ENCODE measurements at regions not wholly inside any gene's neighbourhood (a gene's known extent, or its start where the extent isn't known, plus 50 kb on each side); places are given as distances from the start of the nearest gene placed in this dataset.

DNA sequence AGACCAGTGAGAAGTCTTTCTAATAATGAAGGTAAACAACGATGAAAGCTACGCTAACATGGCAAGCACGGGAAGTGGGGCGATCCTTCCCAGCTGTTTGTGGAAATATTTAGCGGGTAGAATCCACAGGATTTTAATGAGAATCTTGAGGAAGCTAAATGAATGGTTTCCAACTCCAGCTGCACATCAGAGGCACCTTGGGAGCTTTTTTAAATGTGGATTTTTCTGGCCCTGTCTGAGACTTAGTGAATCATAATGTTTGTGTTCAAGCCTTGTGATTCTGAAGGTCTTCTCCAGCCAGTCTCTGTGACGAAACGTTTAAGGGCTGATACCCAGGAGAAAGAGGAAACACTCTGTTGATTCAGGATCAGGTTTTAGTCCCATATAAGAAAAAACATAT, 169.8 kb downstream of the CAPZA3 start:
- Histone ChIP-seq H3F3A (ENCODE audit: insufficient read depth, low read length) (no peaks in the 10 kb centered on the region), H4K20me1 (ENCODE audit: insufficient read depth, low read length) (no peaks in the 10 kb centered on the region), H3K9me2 (replicated peaks; ENCODE audit: insufficient read depth, low read length) (no peaks in the 10 kb centered on the region), H3K9ac (ENCODE audit: low read length) (no peak overlapping the region), H3K79me2 (ENCODE audit: low read length) (no peaks in the 10 kb centered on the region), H3K4me1 (ENCODE audit: low read length) (no peaks in the 10 kb centered on the region), H3K27ac (ENCODE audit: low read length) (no peak overlapping the region), H3K36me3 (replicated peaks; ENCODE audit: insufficient read depth, low read length) (no peaks in the 10 kb centered on the region), H2AFZ (ENCODE audit: low read length) (no peak overlapping the region), H3K4me2 (ENCODE audit: low read depth, low read length) (no peak overlapping the region), H3K27me3 (replicated peaks; ENCODE audit: insufficient read depth, low read length) (no peaks in the 10 kb centered on the region), H3K9me3 (replicated peaks; ENCODE audit: insufficient read depth, low read length) (no peaks in the 10 kb centered on the region), H3K4me3 (ENCODE audit: low read length) (no peak overlapping the region)
- no peak for DNase-seq
- TF ChIP-seq EZH2phosphoT487 (IDR thresholded peaks at IDR 0.05; ENCODE audit: low read length) (no peak), EZH2 (optimal IDR thresholded peaks at IDR 0.05; ENCODE audit: low read depth, low read length) (no peak)
- TF ChIP-seq, protein P1, sequence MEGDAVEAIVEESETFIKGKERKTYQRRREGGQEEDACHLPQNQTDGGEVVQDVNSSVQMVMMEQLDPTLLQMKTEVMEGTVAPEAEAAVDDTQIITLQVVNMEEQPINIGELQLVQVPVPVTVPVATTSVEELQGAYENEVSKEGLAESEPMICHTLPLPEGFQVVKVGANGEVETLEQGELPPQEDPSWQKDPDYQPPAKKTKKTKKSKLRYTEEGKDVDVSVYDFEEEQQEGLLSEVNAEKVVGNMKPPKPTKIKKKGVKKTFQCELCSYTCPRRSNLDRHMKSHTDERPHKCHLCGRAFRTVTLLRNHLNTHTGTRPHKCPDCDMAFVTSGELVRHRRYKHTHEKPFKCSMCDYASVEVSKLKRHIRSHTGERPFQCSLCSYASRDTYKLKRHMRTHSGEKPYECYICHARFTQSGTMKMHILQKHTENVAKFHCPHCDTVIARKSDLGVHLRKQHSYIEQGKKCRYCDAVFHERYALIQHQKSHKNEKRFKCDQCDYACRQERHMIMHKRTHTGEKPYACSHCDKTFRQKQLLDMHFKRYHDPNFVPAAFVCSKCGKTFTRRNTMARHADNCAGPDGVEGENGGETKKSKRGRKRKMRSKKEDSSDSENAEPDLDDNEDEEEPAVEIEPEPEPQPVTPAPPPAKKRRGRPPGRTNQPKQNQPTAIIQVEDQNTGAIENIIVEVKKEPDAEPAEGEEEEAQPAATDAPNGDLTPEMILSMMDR (IDR thresholded peaks at IDR 0.05; ENCODE audit: low read length), result no peak

DNA sequence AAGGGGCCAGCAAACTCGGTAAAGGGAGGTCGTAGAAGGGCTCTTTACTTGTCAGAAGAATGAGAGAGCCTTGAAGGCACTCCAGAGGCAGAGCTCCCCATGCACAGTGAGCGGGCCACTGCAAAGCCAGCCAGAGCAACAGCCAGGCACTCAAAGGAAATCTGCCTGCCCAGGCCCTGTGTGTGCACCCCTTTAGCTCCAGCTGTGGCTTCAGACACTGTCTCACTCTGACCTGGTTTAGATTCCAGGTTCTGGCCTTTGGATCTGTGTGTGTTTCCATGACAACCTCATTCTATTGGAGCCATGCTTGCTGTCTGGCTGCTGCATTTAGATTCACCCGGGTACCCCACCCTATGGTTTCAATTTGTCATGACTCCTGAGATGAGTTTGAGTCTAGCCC, 170.3 kb downstream of the CAPZA3 start:
- no peak for DNase-seq
- Histone ChIP-seq H3K4me2 (ENCODE audit: low read depth, low read length) (no peak overlapping the region), H3K9me3 (replicated peaks; ENCODE audit: insufficient read depth, low read length) (no peaks in the 10 kb centered on the region), H4K20me1 (ENCODE audit: insufficient read depth, low read length) (no peaks in the 10 kb centered on the region), H3K27ac (ENCODE audit: low read length) (no peak overlapping the region), H3K4me3 (ENCODE audit: low read length) (no peak overlapping the region), H3K27me3 (replicated peaks; ENCODE audit: insufficient read depth, low read length) (no peaks in the 10 kb centered on the region), H3K4me1 (ENCODE audit: low read length) (no peaks in the 10 kb centered on the region), H3K9ac (ENCODE audit: low read length) (no peak overlapping the region), H3K9me2 (replicated peaks; ENCODE audit: insufficient read depth, low read length) (no peaks in the 10 kb centered on the region), H3K79me2 (ENCODE audit: low read length) (no peaks in the 10 kb centered on the region), H3F3A (ENCODE audit: insufficient read depth, low read length) (no peaks in the 10 kb centered on the region), H3K36me3 (replicated peaks; ENCODE audit: insufficient read depth, low read length) (no peaks in the 10 kb centered on the region), H2AFZ (ENCODE audit: low read length) (no peak overlapping the region)
- TF ChIP-seq EZH2phosphoT487 (IDR thresholded peaks at IDR 0.05; ENCODE audit: low read length), result no peak
- TF ChIP-seq EZH2 (optimal IDR thresholded peaks at IDR 0.05; ENCODE audit: low read depth, low read length), result no peak
- TF ChIP-seq, protein P1 (IDR thresholded peaks at IDR 0.05; ENCODE audit: low read length), result no peak

DNA sequence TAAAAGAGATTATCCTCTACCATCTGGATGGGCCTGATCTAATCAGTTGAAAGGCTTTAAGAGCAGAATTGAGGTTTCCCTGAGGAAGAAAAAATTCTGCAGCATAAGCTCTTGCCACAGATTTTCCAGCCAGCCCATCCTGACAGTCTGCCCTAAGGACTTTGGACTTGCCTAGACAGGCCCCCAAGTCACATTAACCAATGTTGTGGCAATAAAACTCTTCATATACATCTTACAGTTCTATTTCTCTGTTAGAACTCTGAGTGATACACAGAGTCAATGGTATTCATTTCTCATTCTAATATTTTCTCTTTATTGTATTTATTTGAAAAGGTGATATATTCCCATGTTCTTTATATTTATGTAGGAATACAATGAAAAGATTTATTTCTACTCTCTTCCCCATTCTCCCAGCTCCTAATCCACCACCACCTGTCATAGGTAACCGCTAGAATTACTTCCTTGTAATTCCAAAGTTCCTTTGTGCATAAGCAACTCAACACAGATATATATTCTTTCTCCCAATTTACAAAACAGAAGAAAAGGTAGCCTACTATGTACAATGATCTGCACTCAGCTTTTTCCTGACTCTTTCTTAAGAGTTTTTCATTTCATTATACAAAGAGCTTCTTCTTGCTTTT, 182.1 kb downstream of the CAPZA3 start:
- no peaks in the 10 kb centered on the region for H3K9me2 ChIP-seq (replicated peaks; ENCODE audit: insufficient read depth, low read length)

More for the DNA sequence above, 182.1 kb downstream of the CAPZA3 start:
- H2AFZ ChIP-seq (ENCODE audit: low read length), result no peak overlapping the region
- no peaks in the 10 kb centered on the region for H3K9me3 ChIP-seq (replicated peaks; ENCODE audit: insufficient read depth, low read length)
- H3K27ac ChIP-seq (ENCODE audit: low read length), result no peak overlapping the region
- H3K9ac ChIP-seq (ENCODE audit: low read length), result no peak overlapping the region
- DNase-seq, result no peak
- no peak overlapping the region for H3K4me2 ChIP-seq (ENCODE audit: low read depth, low read length)
- H3K4me3 ChIP-seq (ENCODE audit: low read length), result no peak overlapping the region
- H3K27me3 ChIP-seq (replicated peaks; ENCODE audit: insufficient read depth, low read length), result no peaks in the 10 kb centered on the region
- H4K20me1 ChIP-seq (ENCODE audit: insufficient read depth, low read length), result no peaks in the 10 kb centered on the region
- no peaks in the 10 kb centered on the region for H3K36me3 ChIP-seq (replicated peaks; ENCODE audit: insufficient read depth, low read length)
- no peaks in the 10 kb centered on the region for H3K4me1 ChIP-seq (ENCODE audit: low read length)
- H3K79me2 ChIP-seq (ENCODE audit: low read length), result no peaks in the 10 kb centered on the region
- TF ChIP-seq EZH2phosphoT487 (IDR thresholded peaks at IDR 0.05; ENCODE audit: low read length), result no peak
- TF ChIP-seq EZH2 (optimal IDR thresholded peaks at IDR 0.05; ENCODE audit: low read depth, low read length), result no peak
- TF ChIP-seq, protein P1 (IDR thresholded peaks at IDR 0.05; ENCODE audit: low read length), result no peak
- H3F3A ChIP-seq (ENCODE audit: insufficient read depth, low read length), result no peaks in the 10 kb centered on the region
